CD4-positive, alpha-beta T cell treated with Interleukin-15 for 4 hours (primary cell): ENCODE measurements at regions not wholly inside any gene's neighbourhood (a gene's known extent, or its start where the extent isn't known, plus 50 kb on each side); places are given as distances from the start of the nearest gene placed in this dataset.

Experiments used
- DNase-seq: peaks from one replicate; pipeline ENCODE4 v3.0.0-alpha.2; 2020; ENCODE audit warnings: low spot score

- no peak for DNase-seq
Measured at GRCh38 chr2:128632501-128632800, 313.8 kb upstream of the HS6ST1 start.

- DNase-seq, result no peak
Measured at GRCh38 chr2:128633501-128633900, 314.8 kb upstream of the HS6ST1 start.

- no peak for DNase-seq
Measured at GRCh38 chr2:128635361-128635900, 316.8 kb upstream of the HS6ST1 start.

DNA sequence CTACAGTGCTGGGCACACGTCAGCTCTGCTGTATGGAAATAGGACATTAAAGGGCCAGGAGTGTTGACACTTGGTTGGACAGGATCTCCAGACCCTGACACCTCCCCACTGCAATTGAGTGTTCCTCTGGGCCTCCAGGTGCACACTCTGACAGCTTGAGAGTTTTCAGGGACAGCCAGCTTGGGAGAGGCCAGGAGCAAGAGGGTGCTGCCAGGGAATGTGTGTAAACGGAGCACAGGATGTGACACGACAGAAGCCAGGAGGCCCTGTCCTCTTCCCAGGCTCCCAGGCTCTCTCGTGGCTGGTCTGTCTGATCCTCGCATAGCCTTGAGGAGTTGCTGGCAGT is 318.1 kb upstream of the HS6ST1 start:
- no peak for DNase-seq

GRCh38 chr2:128637481-128638155 is 318.9 kb upstream of the HS6ST1 start:
- DNase-seq, result no peak

- DNase-seq, result no peak
Measured at GRCh38 chr2:128638341-128639119, 319.9 kb upstream of the HS6ST1 start.

GRCh38 chr2:128639120-128639477 is 320.4 kb upstream of the HS6ST1 start:
- DNase-seq, result no peak

DNA sequence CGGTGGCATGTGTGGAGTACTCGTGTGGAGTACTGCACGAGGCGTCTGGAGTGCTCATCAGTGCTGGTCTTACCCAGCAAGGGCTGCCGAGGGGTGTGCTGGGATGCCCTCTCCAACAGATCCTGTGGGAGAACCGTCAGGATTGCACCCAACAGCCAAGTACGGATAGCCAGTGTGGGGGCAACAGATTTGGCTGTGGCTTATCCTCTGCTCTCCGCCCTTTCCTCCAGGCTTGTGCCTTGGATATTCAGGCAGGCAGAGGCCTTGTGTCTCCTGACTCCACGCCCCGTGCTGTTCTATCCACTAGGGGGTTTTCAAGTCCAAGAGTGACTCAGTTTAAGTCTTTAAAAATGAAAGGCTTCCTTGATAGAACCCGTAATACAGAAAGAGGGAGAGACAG is 321.0 kb upstream of the HS6ST1 start:
- DNase-seq, result no peak

GRCh38 chr2:128640166-128640844 is 321.6 kb upstream of the HS6ST1 start:
- DNase-seq, result no peak

- DNase-seq, result no peak
Measured at GRCh38 chr2:128640845-128641360, 322.2 kb upstream of the HS6ST1 start.

- DNase-seq, result no peak
Measured at GRCh38 chr2:128641421-128642080, 322.9 kb upstream of the HS6ST1 start.

DNA sequence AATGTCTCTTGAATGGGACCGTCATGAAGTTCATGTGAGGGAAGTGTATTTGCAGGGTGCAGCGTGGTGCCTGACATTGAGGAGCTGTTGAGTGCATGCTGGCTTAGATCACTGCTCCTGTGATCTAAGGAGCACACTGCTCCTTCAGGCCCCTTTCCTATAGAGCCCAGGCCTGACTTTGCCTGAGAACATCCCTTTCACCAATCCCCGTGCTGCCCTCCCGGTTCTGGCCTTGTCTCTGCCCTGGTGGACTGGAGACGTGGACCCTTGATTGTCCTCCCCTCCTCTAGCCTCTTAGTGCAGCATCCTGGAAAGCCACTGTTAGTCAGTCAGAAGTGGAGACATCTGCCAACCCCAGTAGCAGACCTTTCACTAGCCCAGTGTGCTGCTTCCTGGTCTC is 323.6 kb upstream of the HS6ST1 start:
- no peak for DNase-seq

- DNase-seq, result no peak
Measured at GRCh38 chr2:128642821-128643220, 324.2 kb upstream of the HS6ST1 start.

DNA sequence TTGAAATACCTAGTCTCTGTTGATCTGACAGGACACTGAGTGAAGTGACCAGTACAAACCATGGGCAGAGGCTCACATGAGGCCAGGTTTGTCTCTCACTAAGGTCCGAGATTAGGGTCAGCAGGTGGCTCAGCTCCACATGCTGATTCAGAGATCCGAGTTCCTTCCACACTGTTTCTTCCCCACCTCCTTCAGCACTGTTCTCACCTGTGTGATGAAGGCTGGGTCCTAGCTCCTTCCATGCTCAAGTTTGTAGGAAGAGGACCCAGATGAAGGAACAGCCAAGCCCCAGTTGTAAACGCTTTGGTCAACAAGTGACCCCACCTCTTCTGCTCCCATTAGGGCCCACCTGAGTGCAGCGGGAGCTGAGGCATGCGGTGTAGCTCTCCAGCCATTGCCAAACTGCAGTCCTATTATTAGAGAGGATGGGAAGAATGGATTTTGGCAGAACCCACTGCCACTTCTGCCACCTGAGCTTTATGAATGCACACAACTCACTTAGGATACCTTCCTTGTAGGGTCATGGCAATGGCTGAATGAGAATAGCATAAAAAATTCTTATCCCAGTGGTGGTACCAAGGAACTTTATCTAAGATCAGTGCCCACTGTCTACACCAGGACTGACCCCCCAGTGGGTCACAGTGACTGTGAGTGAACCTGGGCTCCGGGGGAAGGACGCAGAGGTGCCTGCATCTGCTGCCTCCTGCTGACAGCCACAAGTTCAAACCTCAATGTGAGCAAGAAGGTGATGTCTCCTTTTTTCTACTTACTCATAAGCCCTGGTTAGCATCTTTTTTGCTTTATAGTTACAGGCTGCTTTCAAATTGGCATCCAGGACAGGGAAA is 324.8 kb upstream of the HS6ST1 start:
- no peak for DNase-seq

DNA sequence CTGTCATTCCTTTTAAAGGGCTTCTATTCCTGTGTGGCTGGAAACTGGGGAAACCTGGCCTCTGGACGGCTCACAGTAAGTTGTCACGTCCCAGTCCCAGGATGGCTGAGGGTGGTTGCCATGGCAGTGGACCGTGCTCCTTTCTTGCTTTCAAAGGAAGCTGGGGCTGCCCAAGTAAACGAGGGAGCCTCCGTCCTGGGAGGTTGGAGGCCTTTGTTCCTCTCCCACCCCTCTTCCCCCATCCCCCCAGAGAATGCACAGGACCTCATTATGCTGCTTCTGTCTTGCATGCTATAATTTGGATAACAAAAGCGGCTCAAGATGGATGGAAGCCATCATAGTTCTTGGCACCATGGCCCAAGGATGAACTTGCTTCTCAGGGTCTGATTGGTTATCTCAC is 325.5 kb upstream of the HS6ST1 start:
- no peak for DNase-seq

GRCh38 chr2:128644718-128645256 is 326.1 kb upstream of the HS6ST1 start:
- DNase-seq, result no peak

GRCh38 chr2:128645631-128646030 is 327.0 kb upstream of the HS6ST1 start:
- no peak for DNase-seq

DNA sequence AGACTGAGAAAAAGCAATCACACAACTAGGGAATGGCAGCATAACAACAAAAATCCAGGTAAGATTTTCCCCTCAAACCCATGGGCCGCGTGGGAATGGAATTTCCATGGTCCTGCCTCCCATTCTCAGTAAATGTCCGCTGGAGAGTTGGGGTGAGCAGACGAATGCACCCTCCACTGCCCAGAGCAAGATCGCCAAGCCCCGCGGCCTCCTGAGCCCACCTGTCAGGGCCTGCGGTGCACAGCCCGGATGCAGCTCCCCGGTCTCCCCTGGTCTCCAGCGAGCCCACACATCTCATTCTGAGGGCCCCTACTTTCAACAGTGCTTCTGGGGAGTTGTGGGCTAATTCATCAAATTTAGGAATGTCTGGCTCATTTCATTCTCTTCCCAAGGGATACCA is 327.4 kb upstream of the HS6ST1 start:
- no peak for DNase-seq

- DNase-seq, result no peak
Measured at GRCh38 chr2:128646691-128647090, 328.0 kb upstream of the HS6ST1 start.

- DNase-seq, result no peak
Measured at GRCh38 chr2:128651000-128651399, 332.3 kb upstream of the HS6ST1 start.

- no peak for DNase-seq
Measured at GRCh38 chr2:128654408-128654807, 335.7 kb upstream of the HS6ST1 start.
